LNCaP clone FGC (cell line): ENCODE measurements at regions not wholly inside any gene's neighbourhood (a gene's known extent, or its start where the extent isn't known, plus 50 kb on each side); places are given as distances from the start of the nearest gene placed in this dataset.

Experiments
- DNase-seq: peaks from one replicate; pipeline ENCODE4 v3.0.0-alpha.2; 2011; ENCODE audit warnings: low read depth
- H3K4me3 ChIP-seq: 2 replicates; pipeline ENCODE4 v1.5.1; 2011; ENCODE audit warnings: mild to moderate bottlenecking, low read depth, low read length, control low read depth
- CTCF ChIP-seq: IDR thresholded peaks from 2 replicates; pipeline ENCODE4 v1.5.1; 2012; ENCODE audit warnings: mild to moderate bottlenecking; ENCODE audit not compliant: control insufficient read depth, insufficient read depth; ENCODE audit errors: extremely low read depth

GRCh38 chr1:215344539-215344938 lies 222.6 kb upstream of the KCTD3 start:
- TF ChIP-seq CTCF = no peak
- DNase-seq = no peak

GRCh38 chr1:215345208-215345607 lies 221.9 kb upstream of the KCTD3 start:
- no peak for DNase-seq
- no peak overlapping the region for H3K4me3 ChIP-seq

More at GRCh38 chr1:215344539-215344938, 222.6 kb upstream of the KCTD3 start:
- no peak overlapping the region for H3K4me3 ChIP-seq

GRCh38 chr1:215345766-215346165 lies 221.3 kb upstream of the KCTD3 start:
- DNase-seq = no peak
- TF ChIP-seq CTCF = no peak
- H3K4me3 ChIP-seq = no peak overlapping the region

More at GRCh38 chr1:215345208-215345607, 221.9 kb upstream of the KCTD3 start:
- no peak for TF ChIP-seq CTCF

- H3K4me3 ChIP-seq = no peak overlapping the region
- no peak for DNase-seq
- no peak for TF ChIP-seq CTCF
Observed at GRCh38 chr1:215357901-215358300, 209.2 kb upstream of the KCTD3 start.

GRCh38 chr1:215358356-215358755 lies 208.7 kb upstream of the KCTD3 start:
- no peak for DNase-seq
- no peak for TF ChIP-seq CTCF
- no peak overlapping the region for H3K4me3 ChIP-seq

- no peak for TF ChIP-seq CTCF
- DNase-seq = no peak
- H3K4me3 ChIP-seq = no peak overlapping the region
Observed at GRCh38 chr1:215360031-215360430, 207.1 kb upstream of the KCTD3 start.

- no peak for TF ChIP-seq CTCF
Observed at GRCh38 chr1:215360758-215361157, 206.3 kb upstream of the KCTD3 start.

More at GRCh38 chr1:215360758-215361157, 206.3 kb upstream of the KCTD3 start:
- no peak overlapping the region for H3K4me3 ChIP-seq
- no peak for DNase-seq
